Activated T-helper 2 cell treated with anti-CD3 and anti-CD28 coated beads, Interferon-gamma antibody, Interleukin-2, Interleukin-4, amounts not matched to agents 10 μg/mL and 5 μg/mL and 100 μg/mL, durations not matched to agents 14 hours and 24 hours and 36 hours (primary cell): ENCODE measurements at regions not wholly inside any gene's neighbourhood (a gene's known extent, or its start where the extent isn't known, plus 50 kb on each side); places are given as distances from the start of the nearest gene placed in this dataset.
"Not testable (repeated sequence)": the region's sequence is repeated elsewhere in the genome, so short reads cannot be mapped to it uniquely, and the experiment has no call there.

Source experiments
- DNase-seq: peaks from one replicate; pipeline ENCODE4 v3.0.0; 2021; ENCODE audit warnings: low spot score
- H3K27ac Mint-ChIP-seq: one replicate; pipeline ENCODE4 v1.8.0; 2021; ENCODE audit warnings: mixed read lengths
- H3K27me3 Mint-ChIP-seq: one replicate; pipeline ENCODE4 v1.8.0; 2021; ENCODE audit warnings: low read depth, mixed read lengths
- H3K36me3 Mint-ChIP-seq: one replicate; pipeline ENCODE4 v1.8.0; 2021; ENCODE audit warnings: low read depth, mixed read lengths
- H3K4me1 Mint-ChIP-seq: one replicate; pipeline ENCODE4 v1.8.0; 2021; ENCODE audit warnings: low read depth, mixed read lengths
- H3K4me3 Mint-ChIP-seq: one replicate; pipeline ENCODE4 v1.8.0; 2021; ENCODE audit warnings: low read depth, mild to moderate bottlenecking, moderate library complexity, mixed read lengths
- H3K9me3 Mint-ChIP-seq: one replicate; pipeline ENCODE4 v1.8.0; 2021; ENCODE audit warnings: mixed read lengths
- intact Hi-C: fragments of 100-400 bp; cut with micrococcal nuclease; formaldehyde crosslinking; loops from one replicate; pipeline ENCODE4 v1.15.1; 2023

GRCh38 chr9:65566018-65566417, 109.7 kb upstream of the ZNG1E start:
- H3K27ac Mint-ChIP-seq, H3K27me3 Mint-ChIP-seq, H3K4me1 Mint-ChIP-seq, H3K9me3 Mint-ChIP-seq, intact Hi-C loops, H3K36me3 Mint-ChIP-seq, DNase-seq, H3K4me3 Mint-ChIP-seq: not testable (repeated sequence)

- H3K27ac Mint-ChIP-seq, DNase-seq, H3K9me3 Mint-ChIP-seq, H3K4me1 Mint-ChIP-seq, H3K4me3 Mint-ChIP-seq, intact Hi-C loops, H3K27me3 Mint-ChIP-seq, H3K36me3 Mint-ChIP-seq: not testable (repeated sequence)
Observed at GRCh38 chr9:65519018-65519417, 156.7 kb upstream of the ZNG1E start.

GRCh38 chr9:65514465-65514864, 161.3 kb upstream of the ZNG1E start:
- H3K4me3 Mint-ChIP-seq, intact Hi-C loops, DNase-seq, H3K27ac Mint-ChIP-seq, H3K27me3 Mint-ChIP-seq, H3K4me1 Mint-ChIP-seq, H3K36me3 Mint-ChIP-seq, H3K9me3 Mint-ChIP-seq: not testable (repeated sequence)

- intact Hi-C loops, H3K27me3 Mint-ChIP-seq: not testable (repeated sequence)
Observed at GRCh38 chr9:65507897-65508296, 167.8 kb upstream of the ZNG1E start.

GRCh38 chr9:65504686-65505085, 171.0 kb upstream of the ZNG1E start:
- H3K4me1 Mint-ChIP-seq: not testable (repeated sequence)

More at GRCh38 chr9:65507897-65508296, 167.8 kb upstream of the ZNG1E start:
- not testable (repeated sequence) for H3K4me3 Mint-ChIP-seq, H3K27ac Mint-ChIP-seq, DNase-seq, H3K36me3 Mint-ChIP-seq, H3K4me1 Mint-ChIP-seq
- peaks cover 11% of the 10 kb centered on the region for H3K9me3 Mint-ChIP-seq

GRCh38 chr9:65503696-65504095, 172.0 kb upstream of the ZNG1E start:
- H3K27ac Mint-ChIP-seq, H3K9me3 Mint-ChIP-seq, H3K4me3 Mint-ChIP-seq, DNase-seq, H3K36me3 Mint-ChIP-seq, H3K27me3 Mint-ChIP-seq, H3K4me1 Mint-ChIP-seq, intact Hi-C loops: not testable (repeated sequence)

More at GRCh38 chr9:65504686-65505085, 171.0 kb upstream of the ZNG1E start:
- H3K27me3 Mint-ChIP-seq, H3K4me3 Mint-ChIP-seq, H3K27ac Mint-ChIP-seq, H3K36me3 Mint-ChIP-seq, intact Hi-C loops, DNase-seq, H3K9me3 Mint-ChIP-seq: not testable (repeated sequence)

GRCh38 chr9:65482890-65483289, 192.8 kb upstream of the ZNG1E start:
- H3K4me3 Mint-ChIP-seq, intact Hi-C loops, H3K27me3 Mint-ChIP-seq, H3K9me3 Mint-ChIP-seq, DNase-seq, H3K36me3 Mint-ChIP-seq, H3K4me1 Mint-ChIP-seq, H3K27ac Mint-ChIP-seq: not testable (repeated sequence)

- H3K27me3 Mint-ChIP-seq, H3K4me1 Mint-ChIP-seq, H3K9me3 Mint-ChIP-seq, H3K27ac Mint-ChIP-seq, H3K36me3 Mint-ChIP-seq, H3K4me3 Mint-ChIP-seq, DNase-seq, intact Hi-C loops: not testable (repeated sequence)
Observed at GRCh38 chr9:65481291-65481690, 194.4 kb upstream of the ZNG1E start.

GRCh38 chr9:65474891-65475290, 189.9 kb upstream of the FOXD4L5 start:
- peaks cover 13% of the 10 kb centered on the region for H3K9me3 Mint-ChIP-seq
- intact Hi-C loops, DNase-seq, H3K27me3 Mint-ChIP-seq, H3K4me3 Mint-ChIP-seq, H3K36me3 Mint-ChIP-seq, H3K27ac Mint-ChIP-seq, H3K4me1 Mint-ChIP-seq: not testable (repeated sequence)

- H3K9me3 Mint-ChIP-seq: peaks cover 21% of the 10 kb centered on the region
- intact Hi-C loops, H3K27ac Mint-ChIP-seq, H3K36me3 Mint-ChIP-seq, DNase-seq, H3K27me3 Mint-ChIP-seq, H3K4me3 Mint-ChIP-seq, H3K4me1 Mint-ChIP-seq: not testable (repeated sequence)
Observed at GRCh38 chr9:65473059-65473822, 188.2 kb upstream of the FOXD4L5 start.

GRCh38 chr9:65471106-65471505, 186.1 kb upstream of the FOXD4L5 start:
- H3K4me1 Mint-ChIP-seq, H3K4me3 Mint-ChIP-seq, H3K36me3 Mint-ChIP-seq, intact Hi-C loops, DNase-seq, H3K27me3 Mint-ChIP-seq, H3K27ac Mint-ChIP-seq: not testable (repeated sequence)
- H3K9me3 Mint-ChIP-seq: peaks cover 25% of the 10 kb centered on the region

GRCh38 chr9:65466911-65467734, 182.1 kb upstream of the FOXD4L5 start:
- H3K27ac Mint-ChIP-seq, H3K4me3 Mint-ChIP-seq, H3K27me3 Mint-ChIP-seq, H3K36me3 Mint-ChIP-seq, H3K4me1 Mint-ChIP-seq, intact Hi-C loops, DNase-seq: not testable (repeated sequence)
- peaks cover 59% of the 10 kb centered on the region for H3K9me3 Mint-ChIP-seq

GRCh38 chr9:65465246-65465895, 180.4 kb upstream of the FOXD4L5 start:
- intact Hi-C loops, H3K4me3 Mint-ChIP-seq, H3K27me3 Mint-ChIP-seq, H3K4me1 Mint-ChIP-seq, H3K27ac Mint-ChIP-seq, DNase-seq, H3K36me3 Mint-ChIP-seq: not testable (repeated sequence)
- peaks cover 65% of the 10 kb centered on the region for H3K9me3 Mint-ChIP-seq
